ENCODE measurements at regions not wholly inside any gene's neighbourhood (a gene's known extent, or its start where the extent isn't known, plus 50 kb on each side); places are given as distances from the start of the nearest gene placed in this dataset.

- DNase-seq (ENCODE audit: unreplicated experiment): no peak
- ChIA-PET POLR2A (no interaction called here), CTCF (no interaction called here)
- intact Hi-C loops (cut with micrococcal nuclease): no loop called here
- no TSS peak for BruUV-seq (replicated peaks)
- peaks cover 31% of the 10 kb centered on the region for H3K9me3 Mint-ChIP-seq (ENCODE audit: unreplicated experiment)
- H3K36me3 Mint-ChIP-seq (ENCODE audit: insufficient read depth, unreplicated experiment): no peaks in the 10 kb centered on the region
- H3K4me1 Mint-ChIP-seq (ENCODE audit: insufficient read depth, unreplicated experiment): no peaks in the 10 kb centered on the region
- no peak overlapping the region for H3K4me3 Mint-ChIP-seq (ENCODE audit: unreplicated experiment)
- no peak overlapping the region for H3K27ac Mint-ChIP-seq (ENCODE audit: low read depth, unreplicated experiment)
- no peak for TF ChIP-seq CTCF (IDR thresholded peaks at IDR 0.05; ENCODE audit: unreplicated experiment)
- no peaks in the 10 kb centered on the region for H3K27me3 Mint-ChIP-seq (ENCODE audit: insufficient read depth, unreplicated experiment)
These were observed 505.9 kb downstream of the TCERG1L start for GRCh38 chr10:130805635-130806030.

DNA sequence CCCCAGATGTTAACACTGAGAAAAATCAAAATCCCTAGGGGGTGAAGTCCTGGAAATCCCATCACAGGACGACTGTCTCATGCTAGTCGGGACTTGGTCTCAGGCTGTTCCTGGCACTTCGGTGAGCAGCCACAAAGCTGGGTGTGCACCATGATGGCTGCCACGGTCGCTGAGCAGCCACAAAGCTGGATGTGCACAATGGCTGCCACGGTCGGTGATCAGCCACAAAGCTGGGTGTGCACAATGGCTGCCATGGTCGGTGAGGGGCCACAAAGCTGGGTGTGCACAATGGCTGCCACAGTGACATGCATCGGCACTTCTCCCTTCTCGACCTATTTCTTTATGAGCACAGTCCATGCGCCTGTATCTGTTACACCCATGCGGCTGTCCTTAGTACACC, 505.1 kb downstream of the TCERG1L start:
- BruUV-seq (replicated peaks): no TSS peak
- H3K27ac Mint-ChIP-seq (ENCODE audit: low read depth, unreplicated experiment): no peak overlapping the region

DNA sequence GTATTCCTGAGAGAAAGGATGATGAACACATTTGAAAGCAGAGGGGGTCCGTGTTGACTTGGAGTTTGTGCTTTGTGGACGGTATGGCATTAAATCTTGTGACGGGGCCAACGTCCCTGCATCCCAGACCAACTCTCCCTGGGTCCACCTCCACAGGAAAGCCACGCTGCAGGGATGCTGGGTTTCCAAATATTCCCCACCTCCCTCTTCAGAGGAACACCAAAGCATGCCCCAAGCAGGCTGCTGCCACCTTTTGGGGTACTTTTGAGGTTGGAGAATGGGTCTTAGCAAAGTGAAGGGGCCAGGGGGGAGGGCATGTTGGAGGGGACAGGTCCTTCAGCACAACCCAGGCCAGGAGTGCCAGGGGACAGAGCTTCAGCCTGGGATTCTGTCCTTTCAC, 504.4 kb downstream of the TCERG1L start:
- TF ChIP-seq CTCF (IDR thresholded peaks at IDR 0.05; ENCODE audit: unreplicated experiment): no peak
- no peaks in the 10 kb centered on the region for H3K27me3 Mint-ChIP-seq (ENCODE audit: insufficient read depth, unreplicated experiment)
- no TSS peak for BruUV-seq (replicated peaks)
- no peaks in the 10 kb centered on the region for H3K36me3 Mint-ChIP-seq (ENCODE audit: insufficient read depth, unreplicated experiment)
- no peaks in the 10 kb centered on the region for H3K4me1 Mint-ChIP-seq (ENCODE audit: insufficient read depth, unreplicated experiment)
- POLR2A ChIA-PET: no interaction called here
- H3K4me3 Mint-ChIP-seq (ENCODE audit: unreplicated experiment): no peak overlapping the region
- CTCF ChIA-PET: no interaction called here
- peaks cover 30% of the 10 kb centered on the region for H3K9me3 Mint-ChIP-seq (ENCODE audit: unreplicated experiment)
- no peak overlapping the region for H3K27ac Mint-ChIP-seq (ENCODE audit: low read depth, unreplicated experiment)
- no peak for DNase-seq (ENCODE audit: unreplicated experiment)
- intact Hi-C loops (cut with micrococcal nuclease): no loop called here

More for the DNA sequence above, 505.1 kb downstream of the TCERG1L start:
- intact Hi-C loops (cut with micrococcal nuclease): no loop called here
- Mint-ChIP-seq H3K4me1 (ENCODE audit: insufficient read depth, unreplicated experiment) (no peaks in the 10 kb centered on the region), H3K27me3 (ENCODE audit: insufficient read depth, unreplicated experiment) (no peaks in the 10 kb centered on the region), H3K9me3 (ENCODE audit: unreplicated experiment) (peaks cover 30% of the 10 kb centered on the region), H3K4me3 (ENCODE audit: unreplicated experiment) (no peak overlapping the region), H3K36me3 (ENCODE audit: insufficient read depth, unreplicated experiment) (no peaks in the 10 kb centered on the region)
- POLR2A ChIA-PET: no interaction called here
- DNase-seq (ENCODE audit: unreplicated experiment): no peak
- CTCF ChIA-PET: no interaction called here
- no peak for TF ChIP-seq CTCF (IDR thresholded peaks at IDR 0.05; ENCODE audit: unreplicated experiment)

DNA sequence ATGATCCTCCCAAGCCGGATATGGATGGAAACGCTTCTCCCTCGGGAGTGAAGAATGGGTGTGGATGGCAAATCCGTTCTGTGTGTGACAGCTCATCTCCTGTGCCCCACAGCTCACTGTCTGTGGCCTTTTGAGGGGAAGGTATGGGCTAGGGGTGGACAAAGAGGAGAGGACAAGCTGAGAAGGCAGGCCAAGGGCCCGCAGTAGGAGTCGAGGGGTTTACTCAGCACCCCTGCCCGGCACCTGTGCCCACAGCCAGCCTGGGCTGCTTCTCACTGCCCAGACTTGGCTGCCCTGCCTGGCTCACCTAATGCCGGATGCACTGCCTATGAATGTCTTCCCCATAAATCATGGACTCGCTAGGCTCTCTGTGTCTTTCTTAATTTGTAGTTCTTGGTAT, 503.8 kb downstream of the TCERG1L start:
- POLR2A ChIA-PET: no interaction called here
- CTCF ChIA-PET: interaction anchor here (0.7 kb wide), 1 partner anchor 1385 kb away, joined by 3 read pairs; no protein-coding TSS in a partner anchor
- no peak for TF ChIP-seq CTCF (IDR thresholded peaks at IDR 0.05; ENCODE audit: unreplicated experiment)
- intact Hi-C loops (cut with micrococcal nuclease): no loop called here
- Mint-ChIP-seq H3K4me1 (ENCODE audit: insufficient read depth, unreplicated experiment) (no peaks in the 10 kb centered on the region), H3K36me3 (ENCODE audit: insufficient read depth, unreplicated experiment) (no peaks in the 10 kb centered on the region), H3K4me3 (ENCODE audit: unreplicated experiment) (no peak overlapping the region), H3K27me3 (ENCODE audit: insufficient read depth, unreplicated experiment) (no peaks in the 10 kb centered on the region), H3K27ac (ENCODE audit: low read depth, unreplicated experiment) (no peak overlapping the region), H3K9me3 (ENCODE audit: unreplicated experiment) (peaks cover 24% of the 10 kb centered on the region)
- BruUV-seq (replicated peaks): no TSS peak
- no peak for DNase-seq (ENCODE audit: unreplicated experiment)

All from MCF 10A (cell line).